ENCODE measurements at regions not wholly inside any gene's neighbourhood (a gene's known extent, or its start where the extent isn't known, plus 50 kb on each side); places are given as distances from the start of the nearest gene placed in this dataset.

DNA sequence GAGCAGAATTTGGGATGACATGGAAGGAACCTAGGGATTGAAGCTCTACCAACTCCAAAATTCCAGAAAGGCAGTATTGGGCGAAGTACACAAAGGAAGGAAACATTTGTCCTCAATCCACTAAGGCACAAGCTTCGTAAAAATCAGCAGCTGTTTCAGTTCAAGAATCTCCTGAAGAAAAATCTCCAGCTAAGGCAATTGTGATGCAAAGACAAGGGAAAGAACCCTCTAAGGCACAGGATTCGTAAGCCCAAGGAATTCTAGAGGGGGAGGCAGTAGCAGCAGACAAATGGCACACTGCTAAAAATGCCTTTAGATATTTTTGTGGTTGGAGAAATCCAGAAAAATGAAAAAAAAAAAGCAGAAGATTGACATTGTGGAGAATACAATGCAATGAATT lies 64.5 kb upstream of the PLPPR5 start:
- no peak for TF ChIP-seq POLR2A (IDR thresholded peaks at IDR 0.05)
- TF ChIP-seq, protein P1, sequence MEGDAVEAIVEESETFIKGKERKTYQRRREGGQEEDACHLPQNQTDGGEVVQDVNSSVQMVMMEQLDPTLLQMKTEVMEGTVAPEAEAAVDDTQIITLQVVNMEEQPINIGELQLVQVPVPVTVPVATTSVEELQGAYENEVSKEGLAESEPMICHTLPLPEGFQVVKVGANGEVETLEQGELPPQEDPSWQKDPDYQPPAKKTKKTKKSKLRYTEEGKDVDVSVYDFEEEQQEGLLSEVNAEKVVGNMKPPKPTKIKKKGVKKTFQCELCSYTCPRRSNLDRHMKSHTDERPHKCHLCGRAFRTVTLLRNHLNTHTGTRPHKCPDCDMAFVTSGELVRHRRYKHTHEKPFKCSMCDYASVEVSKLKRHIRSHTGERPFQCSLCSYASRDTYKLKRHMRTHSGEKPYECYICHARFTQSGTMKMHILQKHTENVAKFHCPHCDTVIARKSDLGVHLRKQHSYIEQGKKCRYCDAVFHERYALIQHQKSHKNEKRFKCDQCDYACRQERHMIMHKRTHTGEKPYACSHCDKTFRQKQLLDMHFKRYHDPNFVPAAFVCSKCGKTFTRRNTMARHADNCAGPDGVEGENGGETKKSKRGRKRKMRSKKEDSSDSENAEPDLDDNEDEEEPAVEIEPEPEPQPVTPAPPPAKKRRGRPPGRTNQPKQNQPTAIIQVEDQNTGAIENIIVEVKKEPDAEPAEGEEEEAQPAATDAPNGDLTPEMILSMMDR (IDR thresholded peaks at IDR 0.05), result no peak

Measured in esophagus squamous epithelium (tissue), 4 donors.